Left cardiac atrium (tissue), 4 donors: ENCODE measurements at regions not wholly inside any gene's neighbourhood (a gene's known extent, or its start where the extent isn't known, plus 50 kb on each side); places are given as distances from the start of the nearest gene placed in this dataset.
"Not testable (repeated sequence)": the region's sequence is repeated elsewhere in the genome, so short reads cannot be mapped to it uniquely, and the experiment has no call there.

Experiments used
- ATAC-seq, 2 donors: fragments of 200-7000 bp; cut with Tn5 transposase; one replicate each; pipeline ENCODE4 v1.9.1; 2020; ENCODE audit warnings: mild to moderate bottlenecking in 2 of 2, moderate library complexity in 2 of 2
- DNase-seq: peaks from one replicate; pipeline ENCODE4 v3.0.0-alpha.2; 2020
- intact Hi-C, 2 donors: fragments of 100-400 bp; cut with DNase I; formaldehyde crosslinking; loops; one replicate each; pipeline versions ENCODE4 v1.14.1 to v1.15.1; 2022 to 2023
- donor health status: DM: no; HTN: yes; CAD: no.
- donor health status: DM: no; HTN: yes; CAD: no; lungs with severe emphysema.
- donor health status: DM: yes; HTN: yes; CAD: no.
- donor health status: Dilated cardiomyopathy.

- DNase-seq (no peak), ATAC-seq (no peak)
- intact Hi-C loops, result no loop called here
Measured at GRCh38 chr5:143933451-143933850, 121.5 kb downstream of the HMHB1 start.

GRCh38 chr5:143934821-143935220 lies 122.9 kb downstream of the HMHB1 start:
- intact Hi-C loops, result no loop called here
- DNase-seq (no peak), ATAC-seq (no peak)

- DNase-seq (no peak), ATAC-seq (no peak)
- intact Hi-C loops, result no loop called here
Measured at GRCh38 chr5:143938230-143938629, 126.3 kb downstream of the HMHB1 start.

GRCh38 chr5:143946837-143947236 lies 134.9 kb downstream of the HMHB1 start:
- ATAC-seq (no peak), DNase-seq (no peak)
- intact Hi-C loops, result no loop called here

- intact Hi-C loops, result no loop called here
- no peak for ATAC-seq
Measured at GRCh38 chr5:143947313-143947712, 135.4 kb downstream of the HMHB1 start.

GRCh38 chr5:143952809-143953208 lies 140.8 kb downstream of the HMHB1 start:
- intact Hi-C loops, result no loop called here
- DNase-seq, result no peak
- ATAC-seq, result no peak

More at GRCh38 chr5:143947313-143947712, 135.4 kb downstream of the HMHB1 start:
- DNase-seq, result no peak

- intact Hi-C loops, result no loop called here
- DNase-seq (no peak), ATAC-seq (no peak)
Measured at GRCh38 chr5:143953851-143954250, 141.9 kb downstream of the HMHB1 start.

- DNase-seq, result no peak
- intact Hi-C loops, result no loop called here
- ATAC-seq, result peak; percentile 74 to 83
Measured at GRCh38 chr5:143955141-143955540, 143.2 kb downstream of the HMHB1 start.

- intact Hi-C loops, result no loop called here
- DNase-seq, result no peak
- ATAC-seq, result no peak
Measured at GRCh38 chr5:143957455-143957854, 145.5 kb downstream of the HMHB1 start.

- intact Hi-C loops, result loop anchor here in 1 of 2 donors (10.0 kb wide), 1 partner anchor 117 kb away; no protein-coding TSS in a partner anchor
- DNase-seq (no peak), ATAC-seq (no peak)
Measured at GRCh38 chr5:143962201-143962600, 150.2 kb downstream of the HMHB1 start.

GRCh38 chr5:143964919-143965318 lies 153.0 kb downstream of the HMHB1 start:
- ATAC-seq, result no peak
- DNase-seq, result no peak
- intact Hi-C loops, result loop anchor here in 1 of 2 donors (10.0 kb wide), 1 partner anchor 120 kb away; no protein-coding TSS in a partner anchor

GRCh38 chr5:143966280-143966679 lies 154.3 kb downstream of the HMHB1 start:
- intact Hi-C loops, result loop anchor here in 1 of 2 donors (10.0 kb wide), 1 partner anchor 121 kb away; no protein-coding TSS in a partner anchor
- no peak for DNase-seq
- ATAC-seq, result no peak

- peak; percentile 19 to 34 for ATAC-seq
Measured at GRCh38 chr5:143968071-143968878, 156.3 kb downstream of the HMHB1 start.

GRCh38 chr5:143970159-143970558 lies 158.2 kb downstream of the HMHB1 start:
- intact Hi-C loops, result no loop called here
- DNase-seq (no peak), ATAC-seq (no peak)

More at GRCh38 chr5:143968071-143968878, 156.3 kb downstream of the HMHB1 start:
- DNase-seq, result no peak
- intact Hi-C loops, result loop anchor here in 1 of 2 donors (10.0 kb wide), 1 partner anchor 123 kb away; no protein-coding TSS in a partner anchor

GRCh38 chr5:143972068-143972467 lies 160.1 kb downstream of the HMHB1 start:
- intact Hi-C loops, result no loop called here
- DNase-seq (no peak), ATAC-seq (no peak)

GRCh38 chr5:143976055-143976454 lies 164.1 kb downstream of the HMHB1 start:
- intact Hi-C loops, result no loop called here
- ATAC-seq, result no peak

GRCh38 chr5:143977891-143978461 lies 166.0 kb downstream of the HMHB1 start:
- DNase-seq (no peak), ATAC-seq (no peak)
- intact Hi-C loops, result no loop called here

More at GRCh38 chr5:143976055-143976454, 164.1 kb downstream of the HMHB1 start:
- DNase-seq, result no peak

- ATAC-seq (no peak), DNase-seq (no peak)
- intact Hi-C loops, result no loop called here
Measured at GRCh38 chr5:143979044-143979690, 167.2 kb downstream of the HMHB1 start.

- no peak for ATAC-seq
Measured at GRCh38 chr5:143980506-143980905, 168.5 kb downstream of the HMHB1 start.

GRCh38 chr5:143982957-143983356 lies 171.0 kb downstream of the HMHB1 start:
- ATAC-seq, DNase-seq, intact Hi-C loops: not testable (repeated sequence)

More at GRCh38 chr5:143980506-143980905, 168.5 kb downstream of the HMHB1 start:
- intact Hi-C loops, result no loop called here
- no peak for DNase-seq
